B cell (primary cell): ENCODE measurements at regions not wholly inside any gene's neighbourhood (a gene's known extent, or its start where the extent isn't known, plus 50 kb on each side); places are given as distances from the start of the nearest gene placed in this dataset.

Experiments used
- ATAC-seq: fragments of 200-7000 bp; cut with Tn5 transposase; one replicate; pipeline ENCODE4 v1.10.0; 2021; ENCODE audit warnings: low read depth, mild to moderate bottlenecking, moderate number of reproducible peaks, moderate library complexity
- CTCF ChIA-PET: fragments of 350-600 bp; sonication (Branson Sonifier 250); formaldehyde crosslinking; loops from one replicate; lab custom pipeline; 2021; ENCODE audit warnings: antibody characterized with exemption, inconsistent platforms; lab: Charles Lee
- POLR2A ChIA-PET: fragments of 350-600 bp; sonication (Branson Sonifier 250); formaldehyde crosslinking; loops from one replicate; lab custom pipeline; 2021; ENCODE audit warnings: antibody characterized with exemption; lab: Charles Lee
- DNase-seq: peaks from one replicate; pipeline ENCODE4 v3.0.0; 2013
- H2AFZ ChIP-seq: 2 replicates; pipeline ENCODE4 v1.6.1; 2012; ENCODE audit warnings: mild to moderate bottlenecking, low read depth, low read length; ENCODE audit not compliant: insufficient read depth, poor library complexity, severe bottlenecking
- H3K27ac ChIP-seq, 2 donors: 1 replicate in 1 of 2; 2 replicates in 1 of 2; pipeline ENCODE4 v1.5.1; 2012 to 2013; ENCODE audit warnings: low read length in 2 of 2, mild to moderate bottlenecking in 2 of 2, moderate library complexity in 1 of 2
- H3K27me3 ChIP-seq, 4 experiments: fragments of 200-600 bp in 1 of 4; sonication (generic) in 1 of 4; replicated peaks in 1 of 4; 1 replicate in 2 of 4; 2 replicates in 2 of 4; pipeline versions ENCODE4 v1.6.1 to v1.7.0; 2013 to 2016; ENCODE audit warnings: low read length in 3 of 4, mild to moderate bottlenecking in 2 of 4, mixed read lengths in 1 of 4, moderate library complexity in 1 of 4; ENCODE audit not compliant: insufficient read depth in 4 of 4, control insufficient read depth in 3 of 4; ENCODE audit errors: control extremely low read depth in 1 of 4
- H3K36me3 ChIP-seq, 2 experiments: replicated peaks in 1 of 2; 1 replicate in 1 of 2; 2 replicates in 1 of 2; pipeline versions ENCODE4 v1.6.1 to v1.7.1; 2013; ENCODE audit warnings: low read length in 1 of 2; ENCODE audit not compliant: insufficient read depth in 2 of 2, control insufficient read depth in 1 of 2; ENCODE audit errors: control extremely low read depth in 1 of 2, extremely low read depth in 1 of 2
- H3K4me1 ChIP-seq, 2 donors: fragments of 200-600 bp in 1 of 2; sonication (generic) in 1 of 2; 1 replicate in 1 of 2; 2 replicates in 1 of 2; pipeline versions ENCODE4 v1.5.1 to v1.6.1; 2013 to 2017; ENCODE audit warnings: low read length in 2 of 2; ENCODE audit not compliant: control insufficient read depth in 2 of 2, insufficient read depth in 2 of 2
- H3K4me2 ChIP-seq: replicated peaks from 2 replicates; pipeline ENCODE3; 2012; ENCODE audit warnings: mild to moderate bottlenecking, low read depth, low read length; ENCODE audit not compliant: poor library complexity, severe bottlenecking
- H3K4me3 ChIP-seq, 5 experiments: fragments of 200-600 bp in 1 of 5; sonication (generic) in 1 of 5; 1 replicate in 3 of 5; 2 replicates in 2 of 5; pipeline versions ENCODE4 v1.5.1 to v1.7.0; 2011 to 2016; ENCODE audit warnings: low read length in 4 of 5, mild to moderate bottlenecking in 4 of 5, low read depth in 2 of 5, control low read depth in 1 of 5, moderate library complexity in 1 of 5; ENCODE audit not compliant: insufficient read depth in 1 of 5; ENCODE audit errors: control extremely low read depth in 1 of 5, extremely low read depth in 1 of 5
- H3K79me2 ChIP-seq: fragments of 200-600 bp; sonication (generic); one replicate; pipeline ENCODE4 v1.6.0; 2016; ENCODE audit warnings: low read length; ENCODE audit not compliant: control insufficient read depth, insufficient read depth
- H3K9ac ChIP-seq: fragments of 200-600 bp; sonication (generic); 2 replicates; pipeline ENCODE4 v1.6.1; 2017; ENCODE audit warnings: mild to moderate bottlenecking, low read length, moderate library complexity
- H3K9me3 ChIP-seq, 3 donors: one replicate each; pipeline versions ENCODE4 v1.6.1 to v1.7.1; 2013; ENCODE audit warnings: low read length in 2 of 3; ENCODE audit not compliant: control insufficient read depth in 2 of 3, insufficient read depth in 1 of 3; ENCODE audit errors: control extremely low read depth in 1 of 3
- H4K20me1 ChIP-seq: 2 replicates; pipeline ENCODE4 v1.6.0; 2012; ENCODE audit warnings: mild to moderate bottlenecking, low read length; ENCODE audit not compliant: insufficient read depth, control insufficient read depth, poor library complexity, severe bottlenecking
- H3K27ac Mint-ChIP-seq: one replicate; pipeline ENCODE4 v1.8.0; 2021; ENCODE audit warnings: mixed read lengths
- H3K27me3 Mint-ChIP-seq: one replicate; pipeline ENCODE4 v1.8.0; 2021; ENCODE audit warnings: mixed read lengths
- H3K4me1 Mint-ChIP-seq: one replicate; pipeline ENCODE4 v1.8.0; 2021; ENCODE audit warnings: mixed read lengths
- H3K4me3 Mint-ChIP-seq: one replicate; pipeline ENCODE4 v1.8.0; 2021; ENCODE audit warnings: mixed read lengths
- H3K9me3 Mint-ChIP-seq: one replicate; pipeline ENCODE4 v1.8.0; 2022; ENCODE audit warnings: mixed read lengths; ENCODE audit not compliant: insufficient read depth
- EZH2 ChIP-seq: IDR thresholded peaks from 2 replicates; pipeline ENCODE4 v1.6.1; 2012; ENCODE audit warnings: borderline replicate concordance, low read depth, mild to moderate bottlenecking, moderate library complexity, low read length; ENCODE audit not compliant: insufficient read depth, poor library complexity, severe bottlenecking
- WGBS: methylation state at CpG from one replicate; pipeline ENCODE4 v1.1.5; 2013; ENCODE audit warnings: missing lambda C conversion rate; ENCODE audit not compliant: insufficient coverage; 5-methylcytosine and 5-hydroxymethylcytosine counted together
- intact Hi-C: fragments of 100-400 bp; cut with micrococcal nuclease; formaldehyde crosslinking; loops from one replicate; pipeline ENCODE4 v1.10.0; 2022
- TF ChIP-seq, protein P1 (sequence below): fragments of 200-600 bp; IDR thresholded peaks from one replicate; pipeline ENCODE4 v1.8.0; 2022; ENCODE audit warnings: antibody characterized with exemption, mild to moderate bottlenecking

DNA sequence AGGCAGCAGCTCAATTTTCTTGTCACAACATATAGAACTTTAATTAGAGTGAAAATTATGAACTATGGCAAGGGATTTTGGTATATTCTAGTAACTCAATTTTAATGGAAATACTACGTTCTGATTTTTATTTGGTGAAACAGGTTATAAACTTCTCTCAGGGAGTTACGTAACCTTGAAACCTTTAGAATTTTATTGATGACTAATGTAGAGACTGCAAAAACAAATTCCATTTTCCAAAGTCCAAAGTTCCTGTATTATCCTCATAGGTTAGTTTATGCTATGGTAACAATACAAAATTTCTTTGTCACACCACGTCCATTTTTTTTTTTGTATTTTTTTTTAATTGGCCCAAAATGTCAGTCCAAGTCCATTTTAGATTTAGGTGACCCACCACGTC, 185.7 kb downstream of the KLF5 start:
- Mint-ChIP-seq H3K27me3 (no peaks in the 10 kb centered on the region), H3K4me1 (no peaks in the 10 kb centered on the region), H3K4me3 (no peak overlapping the region), H3K9me3 (no peaks in the 10 kb centered on the region), H3K27ac (no peak overlapping the region)
- no peak for ATAC-seq
- DNase-seq: no peak
- Histone ChIP-seq H3K36me3 (no peaks in the 10 kb centered on the region), H3K27ac (no peak overlapping the region), H3K9ac (no peak overlapping the region), H3K4me2 (no peak overlapping the region), H3K4me1 (no peaks in the 10 kb centered on the region), H4K20me1 (no peaks in the 10 kb centered on the region), H3K79me2 (no peaks in the 10 kb centered on the region), H3K9me3 (peaks cover 0 to 1% (median 0%) of the 10 kb centered on the region in 3 donors), H3K27me3 (no peaks in the 10 kb centered on the region), H2AFZ (no peak overlapping the region), H3K4me3 (no peak overlapping the region)
- ChIA-PET CTCF (no interaction called here), POLR2A (no interaction called here)
- intact Hi-C loops: no loop called here
- WGBS: no CpG with 5 or more reads among the region's 4 CpGs
- TF ChIP-seq, protein P1, sequence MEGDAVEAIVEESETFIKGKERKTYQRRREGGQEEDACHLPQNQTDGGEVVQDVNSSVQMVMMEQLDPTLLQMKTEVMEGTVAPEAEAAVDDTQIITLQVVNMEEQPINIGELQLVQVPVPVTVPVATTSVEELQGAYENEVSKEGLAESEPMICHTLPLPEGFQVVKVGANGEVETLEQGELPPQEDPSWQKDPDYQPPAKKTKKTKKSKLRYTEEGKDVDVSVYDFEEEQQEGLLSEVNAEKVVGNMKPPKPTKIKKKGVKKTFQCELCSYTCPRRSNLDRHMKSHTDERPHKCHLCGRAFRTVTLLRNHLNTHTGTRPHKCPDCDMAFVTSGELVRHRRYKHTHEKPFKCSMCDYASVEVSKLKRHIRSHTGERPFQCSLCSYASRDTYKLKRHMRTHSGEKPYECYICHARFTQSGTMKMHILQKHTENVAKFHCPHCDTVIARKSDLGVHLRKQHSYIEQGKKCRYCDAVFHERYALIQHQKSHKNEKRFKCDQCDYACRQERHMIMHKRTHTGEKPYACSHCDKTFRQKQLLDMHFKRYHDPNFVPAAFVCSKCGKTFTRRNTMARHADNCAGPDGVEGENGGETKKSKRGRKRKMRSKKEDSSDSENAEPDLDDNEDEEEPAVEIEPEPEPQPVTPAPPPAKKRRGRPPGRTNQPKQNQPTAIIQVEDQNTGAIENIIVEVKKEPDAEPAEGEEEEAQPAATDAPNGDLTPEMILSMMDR: no peak
- no peak for TF ChIP-seq EZH2

GRCh38 chr13:73242515-73243015, 183.8 kb downstream of the KLF5 start:
- H3K27me3 Mint-ChIP-seq: no peaks in the 10 kb centered on the region
- Histone ChIP-seq H2AFZ (no peak overlapping the region), H3K27ac (no peak overlapping the region), H3K36me3 (no peaks in the 10 kb centered on the region), H3K4me2 (no peak overlapping the region), H3K4me1 (no peaks in the 10 kb centered on the region), H3K4me3 (no peak overlapping the region), H3K79me2 (no peaks in the 10 kb centered on the region), H4K20me1 (no peaks in the 10 kb centered on the region), H3K27me3 (no peaks in the 10 kb centered on the region), H3K9me3 (peaks cover 0 to 1% (median 0%) of the 10 kb centered on the region in 3 donors), H3K9ac (no peak overlapping the region)
- ChIA-PET POLR2A (no interaction called here), CTCF (no interaction called here)
- WGBS: 85% methylated on average over 2 of the region's 2 CpGs
- no peaks in the 10 kb centered on the region for H3K4me1 Mint-ChIP-seq
- TF ChIP-seq, protein P1: no peak
- no peak for TF ChIP-seq EZH2
- ATAC-seq (no peak), DNase-seq (no peak)
- H3K9me3 Mint-ChIP-seq: no peaks in the 10 kb centered on the region
- H3K4me3 Mint-ChIP-seq: no peak overlapping the region
- intact Hi-C loops: no loop called here
- H3K27ac Mint-ChIP-seq: no peak overlapping the region
